HepG2 (cell line): ENCODE measurements at regions not wholly inside any gene's neighbourhood (a gene's known extent, or its start where the extent isn't known, plus 50 kb on each side); places are given as distances from the start of the nearest gene placed in this dataset.

Source experiments
- ATAC-seq: fragments of 200-7000 bp; cut with Tn5 transposase; 3 replicates; pipeline ENCODE4 v1.9.1; 2020; ENCODE audit warnings: mild to moderate bottlenecking, moderate library complexity
- BruUV-seq: library from RNA; stranded (reverse); fragments of 400-500 nt; replicated peaks from 2 replicates; lab custom pipeline; 2021; lab: Mats Ljungman, UMichigan
- CTCF ChIA-PET: fragments of 300-600 bp; formaldehyde crosslinking; extraction: SDS; loops from one replicate; lab custom pipeline; 2021; ENCODE audit warnings: low total read pairs, inconsistent platforms, low intra/inter-chr PET ratio; lab: Yijun Ruan, JAX
- POLR2A ChIA-PET: fragments of 350-600 bp; sonication (Branson Sonifier 250); formaldehyde crosslinking; loops from one replicate; lab custom pipeline; 2020; ENCODE audit warnings: antibody characterized with exemption, inconsistent platforms; lab: Yijun Ruan, JAX
- DNase-seq: peaks from one replicate; pipeline ENCODE4 v3.0.0-alpha.2; 2015; ENCODE audit warnings: low spot score
- FAIRE-seq: peaks from 3 replicates; lab custom pipeline; 2011; peaks lifted over from hg19 to GRCh38; lab: Jason Lieb, UNC
- H2AFZ ChIP-seq: one replicate; pipeline ENCODE4 v1.6.1; 2011; ENCODE audit warnings: low read length, inconsistent platforms
- H3K27ac ChIP-seq: fragments of 300-600 bp; 3 replicates; pipeline ENCODE4 v1.8.0; 2011; ENCODE audit warnings: mixed run types, mild to moderate bottlenecking, mixed read lengths, low read length, inconsistent platforms; ENCODE audit not compliant: insufficient read depth; ENCODE audit errors: extremely low read length
- H3K27me3 ChIP-seq, 2 experiments: fragments of 200-600 bp in 1 of 2; 2 replicates in 1 of 2; 3 replicates in 1 of 2; pipeline versions ENCODE4 v1.6.0 to v1.8.0; 2011; ENCODE audit warnings: low read length in 2 of 2, mild to moderate bottlenecking in 2 of 2, moderate library complexity in 2 of 2, inconsistent platforms in 1 of 2; ENCODE audit not compliant: insufficient read depth in 2 of 2, control insufficient read depth in 1 of 2
- H3K36me3 ChIP-seq, 2 experiments: fragments of 200-600 bp in 1 of 2; replicated peaks in 1 of 2; 2 replicates in 1 of 2; 3 replicates in 1 of 2; pipeline versions ENCODE4 v1.5.1 to v1.8.0; 2011; ENCODE audit warnings: low read length in 2 of 2, inconsistent platforms in 1 of 2; ENCODE audit not compliant: insufficient read depth in 2 of 2, control insufficient read depth in 1 of 2
- H3K4me1 ChIP-seq: 2 replicates; pipeline ENCODE4 v1.5.1; 2012; ENCODE audit warnings: low read length, inconsistent platforms; ENCODE audit not compliant: insufficient read depth
- H3K4me2 ChIP-seq: 2 replicates; pipeline ENCODE4 v1.6.0; 2011; ENCODE audit warnings: low read depth, low read length, inconsistent platforms
- H3K4me3 ChIP-seq, 3 experiments: fragments of 200-600 bp in 1 of 3; sonication (generic), shearing (Covaris generic) in 1 of 3; replicated peaks in 1 of 3; 2 replicates each; pipeline ENCODE4 v1.5.1; 2011 to 2016; ENCODE audit warnings: low read length in 3 of 3, inconsistent platforms in 2 of 3, low read depth in 2 of 3, mild to moderate bottlenecking in 2 of 3, control low read depth in 1 of 3, mixed read lengths in 1 of 3; ENCODE audit not compliant: insufficient read depth in 1 of 3
- H3K79me2 ChIP-seq: one replicate; pipeline ENCODE4 v1.6.1; 2011; ENCODE audit warnings: low read length, inconsistent platforms; ENCODE audit not compliant: insufficient read depth
- H3K9ac ChIP-seq: 2 replicates; pipeline ENCODE4 v1.6.0; 2011; ENCODE audit warnings: mild to moderate bottlenecking, low read depth, low read length, inconsistent platforms; ENCODE audit not compliant: insufficient read depth
- H3K9me3 ChIP-seq: 2 replicates; pipeline ENCODE4 v1.5.1; 2012; ENCODE audit warnings: mild to moderate bottlenecking, low read length
- H4K20me1 ChIP-seq: 2 replicates; pipeline ENCODE4 v1.6.0; 2011; ENCODE audit warnings: inconsistent platforms, mild to moderate bottlenecking, low read length, moderate library complexity; ENCODE audit not compliant: insufficient read depth
- ARID2 ChIP-seq: sonication (generic); formaldehyde crosslinking; IDR thresholded peaks from 2 replicates; pipeline ENCODE4 v1.8.1; 2022; ENCODE audit warnings: mild to moderate bottlenecking, missing genetic modification reagents, borderline replicate concordance
- NONO ChIP-seq, 2 experiments: fragments of 450-650 bp in 1 of 2; sonication (generic) in 1 of 2; formaldehyde crosslinking in 1 of 2; IDR thresholded peaks in 1 of 2; conservative IDR thresholded peaks in 1 of 2; 2 replicates each; pipeline versions ENCODE4 v1.6.1 to v1.8.0; 2017 to 2022; ENCODE audit warnings: mild to moderate bottlenecking in 1 of 2, missing genetic modification reagents in 1 of 2, moderate library complexity in 1 of 2
- ZNF3 ChIP-seq: IDR thresholded peaks from 2 replicates; pipeline ENCODE4 v1.7.0; 2017; ENCODE audit warnings: inconsistent platforms
- WGBS: methylation state at CpG from one replicate; pipeline ENCODE4 v1.1.6; 2017; ENCODE audit warnings: low lambda C conversion rate; 5-methylcytosine and 5-hydroxymethylcytosine counted together
- in situ Hi-C: cut with HindIII; loops from 2 replicates; pipeline ENCODE4 v1.10.0; 2017; ENCODE audit warnings: low pct_unique_long_range_greater_than_20kb; ENCODE audit not compliant: extremely low pct_ligation_motif_present
- intact Hi-C: fragments of 100-400 bp; cut with micrococcal nuclease; formaldehyde crosslinking; loops from one replicate; pipeline ENCODE4 v1.10.0; 2022; ENCODE audit not compliant: unreplicated experiment
- TF ChIP-seq, protein P1 (sequence below): sonication (generic); formaldehyde crosslinking; IDR thresholded peaks from 2 replicates; pipeline ENCODE4 v1.5.0; 2020; ENCODE audit warnings: mild to moderate bottlenecking, missing genetic modification reagents, borderline replicate concordance
- TF ChIP-seq, protein P2 (sequence below), 2 experiments: fragments of 450-650 bp in 1 of 2; sonication (generic) in 1 of 2; formaldehyde crosslinking; IDR thresholded peaks; 2 replicates each; pipeline versions ENCODE4 v1.5.0 to v1.8.0; 2020 to 2022; ENCODE audit warnings: mild to moderate bottlenecking in 1 of 2, missing genetic modification reagents in 1 of 2

DNA sequence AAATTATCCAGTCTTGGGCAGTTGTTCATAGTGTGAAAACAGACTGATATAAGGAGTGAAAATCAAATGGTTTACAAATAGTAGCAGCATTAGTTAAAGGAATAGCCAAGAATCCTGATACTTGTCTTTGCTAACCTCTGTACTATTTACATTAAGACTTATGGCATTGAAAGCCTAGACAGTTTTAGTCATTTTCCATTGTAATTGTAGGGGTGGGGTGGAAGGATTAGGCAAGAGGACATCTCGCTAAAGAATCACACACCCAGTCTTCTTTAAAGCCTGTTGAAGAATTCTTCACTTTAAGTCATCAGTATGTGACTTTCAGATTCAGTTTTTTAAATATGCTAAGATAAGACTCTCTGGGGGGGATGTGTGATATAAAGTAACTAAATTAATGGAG, 207.5 kb upstream of the PHACTR1 start:
- Histone ChIP-seq H3K4me3 (no peak overlapping the region), H3K79me2 (no peaks in the 10 kb centered on the region), H2AFZ (no peak overlapping the region), H3K27me3 (no peaks in the 10 kb centered on the region), H3K27ac (no peak overlapping the region), H3K9ac (no peak overlapping the region), H3K36me3 (no peaks in the 10 kb centered on the region), H3K4me1 (0 out of 2 replicates have a peak, but pooled peaks cover 5% of the 10 kb centered on the region), H4K20me1 (no peaks in the 10 kb centered on the region), H3K9me3 (no peaks in the 10 kb centered on the region), H3K4me2 (no peak overlapping the region)
- ATAC-seq (no peak), FAIRE-seq (no peak), DNase-seq (no peak)
- ChIA-PET CTCF (no interaction called here), POLR2A (no interaction called here)
- in situ Hi-C loops (no loop called here), intact Hi-C loops (loop anchor here (10.0 kb wide), 1 partner anchor 854 kb away; no protein-coding TSS in a partner anchor)
- TF ChIP-seq ZNF3 (CRISPR knock-in tag) (no peak), NONO (IDR thresholded peaks at IDR 0.05) (no peak), NONO (CRISPR knock-in tag; conservative IDR thresholded peaks at IDR 0.05) (no peak), ARID2 (CRISPR knock-in tag) (no peak)
- TF ChIP-seq, protein P1, sequence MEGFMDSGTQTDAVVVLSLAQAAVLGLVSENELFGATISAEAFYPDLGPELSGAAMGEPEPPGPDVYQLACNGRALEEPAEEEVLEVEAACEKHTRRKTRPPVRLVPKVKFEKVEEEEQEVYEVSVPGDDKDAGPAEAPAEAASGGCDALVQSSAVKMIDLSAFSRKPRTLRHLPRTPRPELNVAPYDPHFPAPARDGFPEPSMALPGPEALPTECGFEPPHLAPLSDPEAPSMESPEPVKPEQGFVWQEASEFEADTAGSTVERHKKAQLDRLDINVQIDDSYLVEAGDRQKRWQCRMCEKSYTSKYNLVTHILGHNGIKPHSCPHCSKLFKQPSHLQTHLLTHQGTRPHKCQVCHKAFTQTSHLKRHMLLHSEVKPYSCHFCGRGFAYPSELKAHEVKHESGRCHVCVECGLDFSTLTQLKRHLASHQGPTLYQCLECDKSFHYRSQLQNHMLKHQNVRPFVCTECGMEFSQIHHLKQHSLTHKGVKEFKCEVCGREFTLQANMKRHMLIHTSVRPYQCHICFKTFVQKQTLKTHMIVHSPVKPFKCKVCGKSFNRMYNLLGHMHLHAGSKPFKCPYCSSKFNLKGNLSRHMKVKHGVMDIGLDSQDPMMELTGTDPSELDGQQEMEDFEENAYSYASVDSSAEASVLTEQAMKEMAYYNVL, result no peak
- TF ChIP-seq, protein P2, sequence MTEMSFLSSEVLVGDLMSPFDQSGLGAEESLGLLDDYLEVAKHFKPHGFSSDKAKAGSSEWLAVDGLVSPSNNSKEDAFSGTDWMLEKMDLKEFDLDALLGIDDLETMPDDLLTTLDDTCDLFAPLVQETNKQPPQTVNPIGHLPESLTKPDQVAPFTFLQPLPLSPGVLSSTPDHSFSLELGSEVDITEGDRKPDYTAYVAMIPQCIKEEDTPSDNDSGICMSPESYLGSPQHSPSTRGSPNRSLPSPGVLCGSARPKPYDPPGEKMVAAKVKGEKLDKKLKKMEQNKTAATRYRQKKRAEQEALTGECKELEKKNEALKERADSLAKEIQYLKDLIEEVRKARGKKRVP (CRISPR knock-in tag; IDR thresholded peaks at IDR 0.05), result no peak
- no TSS peak for BruUV-seq
- WGBS, result 0% methylated on average over 1 of the region's 1 CpG
